GM03348 (cell line): ENCODE measurements at regions not wholly inside any gene's neighbourhood (a gene's known extent, or its start where the extent isn't known, plus 50 kb on each side); places are given as distances from the start of the nearest gene placed in this dataset.

Experiments
- DNase-seq: peaks from one replicate; pipeline ENCODE4 v3.0.0; 2012; ENCODE audit warnings: low spot score

GRCh38 chr1:188043536-188044245, 1214.9 kb downstream of the PLA2G4A start:
- DNase-seq: no peak

GRCh38 chr1:188050250-188050649, 1221.5 kb downstream of the PLA2G4A start:
- DNase-seq: no peak

GRCh38 chr1:188056011-188056410, 1227.3 kb downstream of the PLA2G4A start:
- no peak for DNase-seq

- no peak for DNase-seq
Measured at GRCh38 chr1:188058801-188059200, 1230.1 kb downstream of the PLA2G4A start.

GRCh38 chr1:188061881-188062280, 1233.1 kb downstream of the PLA2G4A start:
- no peak for DNase-seq

- no peak for DNase-seq
Measured at GRCh38 chr1:188062456-188062855, 1233.7 kb downstream of the PLA2G4A start.

GRCh38 chr1:188065917-188066316, 1237.2 kb downstream of the PLA2G4A start:
- no peak for DNase-seq

GRCh38 chr1:188070848-188071247, 1242.1 kb downstream of the PLA2G4A start:
- no peak for DNase-seq

GRCh38 chr1:188089015-188089414, 1260.3 kb downstream of the PLA2G4A start:
- no peak for DNase-seq

GRCh38 chr1:188089461-188089860, 1260.7 kb downstream of the PLA2G4A start:
- no peak for DNase-seq

GRCh38 chr1:188096521-188096920, 1267.8 kb downstream of the PLA2G4A start:
- DNase-seq: no peak

- DNase-seq: no peak
Measured at GRCh38 chr1:188117436-188117835, 1288.7 kb downstream of the PLA2G4A start.

GRCh38 chr1:188122646-188123045, 1293.9 kb downstream of the PLA2G4A start:
- DNase-seq: no peak

GRCh38 chr1:188127507-188127906, 1298.8 kb downstream of the PLA2G4A start:
- no peak for DNase-seq

GRCh38 chr1:188128761-188129160, 1300.0 kb downstream of the PLA2G4A start:
- DNase-seq: no peak

GRCh38 chr1:188129856-188130838, 1301.4 kb downstream of the PLA2G4A start:
- no peak for DNase-seq

GRCh38 chr1:188137221-188137620, 1308.5 kb downstream of the PLA2G4A start:
- no peak for DNase-seq

GRCh38 chr1:188140958-188141357, 1312.2 kb downstream of the PLA2G4A start:
- DNase-seq: no peak

GRCh38 chr1:188154196-188154595, 1325.4 kb downstream of the PLA2G4A start:
- DNase-seq: no peak

- DNase-seq: no peak
Measured at GRCh38 chr1:188154761-188155160, 1326.0 kb downstream of the PLA2G4A start.

- DNase-seq: no peak
Measured at GRCh38 chr1:188155261-188155660, 1326.5 kb downstream of the PLA2G4A start.

- DNase-seq: no peak
Measured at GRCh38 chr1:188164459-188164858, 1335.7 kb downstream of the PLA2G4A start.

- DNase-seq: no peak
Measured at GRCh38 chr1:188166654-188167053, 1337.9 kb downstream of the PLA2G4A start.
